AG09319 (cell line): ENCODE measurements at regions not wholly inside any gene's neighbourhood (a gene's known extent, or its start where the extent isn't known, plus 50 kb on each side); places are given as distances from the start of the nearest gene placed in this dataset.

Source experiments
- DNase-seq: peaks from one replicate; pipeline ENCODE4 v3.0.0-alpha.2; 2010; ENCODE audit warnings: low read depth; ENCODE audit errors: extremely low read depth
- CTCF ChIP-seq: IDR thresholded peaks from 2 replicates; pipeline ENCODE4 v1.5.1; 2011; ENCODE audit warnings: low read depth, mild to moderate bottlenecking, inconsistent platforms, low read length, moderate library complexity

- TF ChIP-seq CTCF: no peak
- DNase-seq: no peak
Observed at GRCh38 chr15:25982736-25983135, 119.6 kb upstream of the ATP10A start.

- no peak for TF ChIP-seq CTCF
- no peak for DNase-seq
Observed at GRCh38 chr15:25981114-25981513, 118.0 kb upstream of the ATP10A start.

- TF ChIP-seq CTCF: no peak
- no peak for DNase-seq
Observed at GRCh38 chr15:25972141-25972675, 109.1 kb upstream of the ATP10A start.

GRCh38 chr15:25971053-25971452, 107.9 kb upstream of the ATP10A start:
- no peak for TF ChIP-seq CTCF
- DNase-seq: no peak

GRCh38 chr15:25969886-25970285, 106.8 kb upstream of the ATP10A start:
- DNase-seq: no peak
- no peak for TF ChIP-seq CTCF

- TF ChIP-seq CTCF: no peak
- DNase-seq: no peak
Observed at GRCh38 chr15:25967116-25967515, 104.0 kb upstream of the ATP10A start.

GRCh38 chr15:25965326-25965725, 102.2 kb upstream of the ATP10A start:
- no peak for DNase-seq
- TF ChIP-seq CTCF: no peak
